HG02973 (cell line): ENCODE measurements at regions not wholly inside any gene's neighbourhood (a gene's known extent, or its start where the extent isn't known, plus 50 kb on each side); places are given as distances from the start of the nearest gene placed in this dataset.
A peak's percentile ranks its signal among the peaks of the same experiment; 100 is the strongest.

ENCODE experiments used
- ATAC-seq: cut with Tn5 transposase; IDR thresholded peaks from one replicate; pipeline ENCODE4 v1.9.1; 2021; ENCODE audit warnings: moderate library complexity; ENCODE audit not compliant: unreplicated experiment

DNA sequence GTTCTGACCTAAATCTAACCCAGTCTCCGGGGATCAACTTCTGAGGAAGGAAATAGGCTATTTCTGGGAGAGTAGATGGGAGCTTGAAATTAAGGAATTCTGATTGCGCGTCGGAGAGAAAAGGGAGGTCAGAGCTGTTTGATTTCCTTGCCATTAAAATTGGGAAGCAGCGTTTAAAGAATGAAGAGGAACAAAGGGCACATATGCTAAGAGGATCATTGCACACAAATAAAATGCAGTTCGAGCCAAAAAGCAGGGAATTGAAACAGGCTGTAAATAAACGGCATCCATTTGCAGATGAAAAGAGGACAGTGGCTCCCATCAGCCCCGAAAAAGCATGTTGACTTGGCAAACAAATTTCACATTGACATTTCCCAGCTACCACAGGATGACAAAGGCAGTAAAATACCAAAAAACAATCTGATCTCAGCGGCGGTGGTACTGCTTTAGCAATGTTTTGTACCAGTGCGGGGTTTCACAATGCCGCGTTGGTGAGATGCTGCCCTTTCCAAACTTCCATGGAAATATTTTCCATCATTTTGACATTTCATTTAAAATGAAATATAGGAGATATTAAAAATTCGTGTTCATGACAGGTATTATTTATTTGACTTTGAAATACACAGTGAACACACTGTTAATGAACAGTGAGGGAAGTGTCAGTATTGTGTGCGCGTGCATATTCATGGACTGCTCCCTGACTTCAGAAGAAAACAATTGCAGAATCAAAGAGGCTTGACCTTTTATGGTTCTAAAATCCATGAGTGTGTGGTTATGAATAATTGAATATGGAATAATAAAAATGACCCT lies 108.8 kb downstream of the SQOR start:
- ATAC-seq = no peak

GRCh38 chr15:45744236-45744589 lies 109.4 kb downstream of the SQOR start:
- ATAC-seq = no peak

DNA sequence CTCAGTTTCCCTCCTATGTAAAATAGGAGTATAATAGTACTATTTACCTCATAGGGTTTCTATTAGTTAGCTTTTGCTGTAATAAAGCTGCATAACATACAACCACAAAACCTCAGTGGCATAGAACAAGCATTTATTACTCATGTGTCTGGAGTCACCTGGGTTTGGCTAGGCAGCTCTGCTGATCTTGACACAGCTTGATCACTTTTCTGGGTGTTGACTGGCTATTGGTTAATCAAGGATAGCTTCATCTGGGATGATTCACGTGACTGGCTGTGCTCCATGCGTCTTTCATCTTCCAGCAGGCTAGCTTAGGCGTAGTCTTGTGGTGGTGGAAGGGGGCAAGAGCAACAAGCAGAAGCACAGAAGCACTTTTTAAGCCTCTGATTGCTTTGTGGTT lies 112.6 kb downstream of the SQOR start:
- ATAC-seq = no peak

DNA sequence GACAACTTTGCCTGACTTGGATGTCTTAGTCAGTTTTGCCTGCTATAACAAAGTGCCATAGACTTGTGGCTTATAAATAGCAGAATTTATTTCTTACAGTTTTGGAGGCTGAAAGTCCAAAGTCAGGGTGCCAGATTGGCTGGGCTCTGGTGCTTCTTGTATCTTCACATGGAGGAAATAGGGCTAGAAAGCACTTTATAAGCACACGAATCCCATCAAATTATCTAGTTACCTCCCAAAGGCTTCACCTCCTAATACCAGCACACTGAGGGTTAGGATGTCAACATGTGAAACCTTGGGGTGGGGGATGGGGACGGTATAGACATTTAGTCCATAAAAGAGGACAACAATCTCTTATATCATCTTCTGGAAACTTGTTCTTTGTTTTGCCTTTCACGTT lies 116.8 kb downstream of the SQOR start:
- ATAC-seq = no peak

DNA sequence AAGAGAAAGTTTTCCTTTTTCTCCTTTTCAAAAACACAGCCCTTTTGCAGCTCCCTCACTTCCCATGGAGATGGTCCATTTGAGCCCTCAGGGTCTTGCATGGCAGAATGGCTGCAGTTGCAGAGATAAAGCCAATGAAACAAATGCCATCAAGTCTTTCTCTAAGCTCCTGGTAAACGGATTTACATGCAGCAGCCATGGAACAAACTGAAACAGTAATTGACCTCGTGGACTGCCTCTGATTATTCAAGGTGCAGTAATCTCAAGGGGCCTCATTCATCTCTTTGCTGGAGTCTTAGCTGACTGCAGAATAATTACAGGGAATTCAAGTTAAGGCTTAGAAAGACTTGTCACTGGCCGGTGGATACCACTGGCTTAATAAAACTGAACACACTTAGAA lies 125.1 kb downstream of the SQOR start:
- no peak for ATAC-seq

GRCh38 chr15:45762726-45763125 lies 127.9 kb downstream of the SQOR start:
- no peak for ATAC-seq

DNA sequence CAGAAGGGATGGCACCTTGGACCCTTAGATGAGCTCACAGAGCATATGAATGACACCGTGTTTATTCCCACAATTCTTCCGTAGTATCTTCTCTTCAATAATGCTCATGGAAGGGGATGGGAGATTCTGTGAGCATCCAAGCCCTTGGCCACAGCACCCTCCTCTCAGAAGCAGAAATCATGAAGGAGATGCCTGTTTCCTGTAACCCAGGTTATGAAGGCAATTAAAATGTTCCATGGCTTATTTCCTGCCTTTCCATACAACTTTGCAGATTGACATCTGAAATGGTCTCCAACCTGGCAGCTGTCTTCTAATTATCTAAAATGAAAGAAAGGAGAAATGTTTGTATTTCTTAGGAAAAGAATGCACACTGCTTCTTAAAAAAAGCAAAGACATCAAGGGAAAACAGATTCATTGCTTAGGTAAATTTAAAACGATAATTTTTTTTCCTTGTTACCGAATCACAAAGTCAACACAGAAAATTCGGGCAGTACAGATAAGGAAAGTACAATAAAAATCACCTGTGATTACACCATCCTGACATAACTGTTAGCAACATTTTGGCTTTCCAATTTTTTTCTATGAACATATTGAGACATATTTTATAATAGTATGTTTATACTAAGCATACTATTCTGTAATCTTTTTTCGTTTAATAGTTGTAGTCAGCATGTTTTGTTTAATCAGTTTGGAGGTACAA lies 128.5 kb downstream of the SQOR start:
- no peak for ATAC-seq

DNA sequence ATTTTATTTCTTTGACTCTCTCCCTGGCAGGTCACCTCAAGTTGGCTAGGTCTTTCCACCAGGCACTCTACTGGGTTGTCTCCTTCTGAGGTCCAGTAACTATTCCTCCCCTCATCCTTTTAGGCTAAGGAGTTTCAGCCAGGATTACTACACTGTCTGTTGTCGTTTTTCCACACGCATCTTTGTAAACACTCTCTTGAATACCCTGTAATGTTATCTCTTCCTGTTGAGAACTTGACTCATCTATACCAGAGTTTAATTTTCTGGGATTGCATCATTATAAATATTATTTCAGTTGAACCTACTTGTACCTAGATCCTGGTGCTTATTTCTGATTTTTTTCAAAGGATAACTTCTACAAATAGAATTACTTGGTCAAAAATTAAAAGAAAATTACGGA lies 138.3 kb downstream of the SQOR start:
- no peak for ATAC-seq

- no peak for ATAC-seq
These were observed 141.9 kb downstream of the SQOR start for GRCh38 chr15:45776772-45777171.

DNA sequence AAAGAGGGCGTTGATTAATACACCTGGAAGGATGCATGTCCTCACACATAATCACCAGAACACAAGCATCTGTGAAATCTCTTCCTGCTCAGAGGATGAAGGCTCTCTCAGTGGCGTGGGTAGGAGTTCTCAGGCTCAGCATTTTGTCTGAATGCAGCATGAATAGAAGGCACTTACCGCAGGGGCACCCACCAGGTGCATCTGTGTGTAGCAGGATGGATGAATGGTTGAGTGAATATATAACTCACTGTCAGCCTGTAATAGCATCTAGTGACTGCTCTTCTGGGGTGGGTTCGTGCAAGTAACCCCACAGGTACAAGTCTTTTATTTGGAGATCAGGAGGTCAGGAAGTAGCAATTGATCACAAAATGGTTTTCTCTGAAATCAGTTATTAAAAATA lies 143.0 kb downstream of the SQOR start:
- no peak for ATAC-seq

DNA sequence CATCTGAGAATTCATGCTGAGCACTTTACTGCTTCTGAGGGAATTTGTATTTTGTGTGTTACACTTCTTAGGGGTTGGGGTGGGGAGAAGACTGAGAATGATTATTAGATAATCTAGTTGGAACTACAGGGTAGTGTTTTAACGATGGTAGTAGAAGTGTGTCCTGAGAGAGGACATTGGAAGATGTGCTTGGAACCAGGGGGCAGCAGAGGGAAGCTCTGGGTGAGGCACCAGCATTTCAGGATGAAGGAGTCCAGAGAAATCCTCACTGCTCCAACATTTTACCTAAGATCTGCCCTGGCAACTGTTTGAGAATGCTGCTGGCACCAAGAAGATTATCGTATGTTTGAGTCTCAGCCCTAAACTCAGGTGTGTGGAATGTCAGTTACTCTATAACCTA lies 145.5 kb downstream of the SQOR start:
- ATAC-seq = no peak

DNA sequence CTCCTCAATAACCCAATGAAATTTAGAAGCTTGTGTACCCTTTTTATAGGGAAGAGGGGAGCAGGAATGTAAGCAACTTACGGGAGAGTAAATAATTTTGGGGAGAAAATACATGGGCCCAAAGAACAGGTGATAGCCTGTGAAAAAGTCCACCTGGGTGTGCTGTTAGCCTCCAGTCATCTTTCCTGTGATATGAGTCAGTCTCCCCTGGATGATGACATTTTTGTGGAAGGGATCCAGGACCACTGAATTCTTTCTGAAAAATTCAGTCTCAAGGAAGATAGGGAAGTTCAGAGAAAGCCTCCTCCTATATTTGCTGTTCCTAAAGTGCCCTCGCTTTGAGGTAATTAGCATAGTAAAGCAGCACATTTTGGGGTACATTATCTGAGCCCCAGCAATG lies 149.8 kb downstream of the SQOR start:
- no peak for ATAC-seq

- no peak for ATAC-seq
These were observed 151.1 kb downstream of the SQOR start for GRCh38 chr15:45785897-45786296.

DNA sequence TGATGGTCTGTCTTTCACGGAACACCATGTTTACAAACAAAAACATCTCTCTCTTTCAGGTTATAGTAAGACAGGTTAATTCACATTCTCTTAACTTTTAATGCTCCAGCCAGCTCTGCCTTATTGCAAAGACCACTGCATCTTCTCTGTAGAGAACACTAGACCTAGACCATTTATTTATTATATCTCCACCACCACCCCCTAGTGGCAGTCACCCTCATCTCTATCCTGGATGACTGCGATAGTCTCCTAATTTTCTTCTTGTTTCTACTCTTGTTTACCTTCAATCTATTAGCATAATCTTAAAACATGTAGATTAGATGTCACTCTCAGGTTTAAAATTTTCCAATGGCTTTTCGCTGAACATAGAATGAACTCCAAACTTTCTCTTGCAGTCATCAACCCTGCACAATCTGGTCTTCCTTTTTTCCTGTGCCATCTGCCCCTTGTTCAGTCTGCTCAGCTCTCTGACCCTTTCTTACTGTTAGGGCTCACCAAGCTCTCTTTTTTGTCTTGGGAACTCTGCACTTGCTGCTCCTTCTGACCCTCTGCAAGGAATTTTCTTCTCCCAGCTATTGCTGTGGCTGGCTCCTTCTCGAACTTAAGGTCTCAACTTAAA lies 155.6 kb downstream of the SQOR start:
- peak; percentile 51 for ATAC-seq

- peak; percentile 45 for ATAC-seq
These were observed 159.5 kb downstream of the SQOR start for GRCh38 chr15:45794304-45794703.

DNA sequence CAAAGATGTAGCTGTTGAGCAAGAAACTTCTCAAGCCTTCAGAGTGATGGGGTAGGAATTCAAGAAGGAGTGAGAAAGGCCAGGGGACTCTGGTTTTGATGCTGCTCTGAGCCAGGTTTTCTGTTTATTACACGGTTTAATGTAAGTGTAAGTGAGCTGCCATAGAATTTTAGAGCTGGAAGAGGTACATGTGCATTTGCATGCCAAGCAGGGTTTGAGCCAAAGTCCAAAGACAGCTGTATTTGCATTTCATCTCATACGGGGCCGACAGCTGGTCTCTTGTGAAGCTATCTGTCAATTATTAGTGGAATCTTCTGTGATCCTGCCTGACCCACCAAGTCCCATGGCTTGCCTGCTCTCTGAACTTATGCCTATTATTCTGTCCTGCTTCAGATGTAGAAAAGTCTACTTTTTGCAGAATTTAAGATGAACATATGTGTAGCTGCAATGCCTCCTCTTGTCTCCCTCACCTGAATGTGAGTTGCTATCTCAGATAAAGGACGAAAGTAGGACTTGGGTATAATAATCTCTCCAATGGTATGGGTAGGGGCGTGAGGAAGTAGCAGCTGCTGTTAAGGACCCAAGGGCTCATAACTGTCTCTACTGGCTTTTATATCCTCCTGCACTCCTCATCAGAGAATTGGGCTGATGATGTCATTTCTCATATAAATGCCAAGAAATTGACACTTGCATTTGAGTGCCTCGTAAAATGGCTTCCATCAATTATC lies 160.0 kb downstream of the SQOR start:
- ATAC-seq = peak; percentile 40

GRCh38 chr15:45795440-45796069 lies 160.7 kb downstream of the SQOR start:
- ATAC-seq = no peak

DNA sequence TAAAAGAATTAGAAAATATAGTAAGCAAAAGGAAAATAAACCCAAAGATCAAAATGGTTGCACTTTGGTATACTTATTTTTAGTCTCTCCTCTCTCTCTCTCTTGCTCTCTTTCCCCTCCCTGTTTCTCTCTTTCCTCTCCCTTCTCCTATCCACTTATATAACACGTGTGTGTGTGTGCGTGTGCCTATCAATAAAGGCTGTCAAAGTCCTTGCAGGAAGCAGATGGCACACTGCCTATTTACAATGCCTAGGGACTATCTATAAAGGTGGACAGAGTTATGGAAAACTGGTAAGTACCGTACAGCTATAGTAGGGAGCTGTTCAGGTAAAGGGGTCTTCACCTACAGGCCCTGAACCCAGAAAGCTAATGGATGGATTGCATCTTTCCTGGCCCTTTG lies 161.6 kb downstream of the SQOR start:
- no peak for ATAC-seq

GRCh38 chr15:45799508-45799907 lies 164.7 kb downstream of the SQOR start:
- ATAC-seq = peak; percentile 43

DNA sequence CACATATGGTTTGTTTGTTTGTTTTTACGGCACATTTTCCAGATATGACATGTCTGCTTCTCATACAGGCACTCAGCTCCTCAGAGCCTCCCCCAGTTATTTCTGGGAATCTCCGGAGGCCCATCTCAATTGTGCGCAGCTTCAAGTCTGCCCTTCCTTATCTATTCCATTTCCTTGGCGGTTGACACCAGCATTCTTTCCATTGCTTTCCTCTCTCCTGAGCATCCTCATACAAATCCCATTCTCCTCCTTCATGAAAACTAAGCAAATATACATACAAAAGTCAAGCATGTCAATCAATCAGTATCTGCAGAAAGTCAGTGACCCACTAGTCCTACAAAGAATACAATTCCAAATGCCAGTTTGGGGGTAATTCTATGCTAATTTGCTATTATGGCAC lies 166.7 kb downstream of the SQOR start:
- ATAC-seq = no peak

- no peak for ATAC-seq
These were observed 167.3 kb downstream of the SQOR start for GRCh38 chr15:45802140-45802539.
